ENCODE measurements at regions not wholly inside any gene's neighbourhood (a gene's known extent, or its start where the extent isn't known, plus 50 kb on each side); places are given as distances from the start of the nearest gene placed in this dataset.

DNA sequence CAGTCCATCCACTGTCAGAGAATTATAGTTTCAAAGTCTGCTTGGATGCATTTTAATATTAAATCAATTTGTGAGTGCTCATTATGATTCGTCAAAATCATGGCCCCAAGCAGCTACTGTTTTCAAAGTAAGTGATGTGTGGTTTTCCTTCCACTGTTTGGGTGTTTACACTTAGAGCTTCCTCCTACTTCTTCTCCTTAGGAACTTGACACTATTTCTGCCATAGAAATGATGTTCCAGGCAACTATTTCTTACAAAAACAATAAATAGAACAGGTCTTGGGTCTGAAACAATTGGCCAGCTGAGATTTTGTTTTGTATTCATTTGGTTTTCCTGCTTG is 132.8 kb upstream of the RAI14 start:
- Histone ChIP-seq H3K36me3 (ENCODE audit: control insufficient read depth, insufficient read depth, low read length) (no peaks in the 10 kb centered on the region), H3K9me3 (replicated peaks; ENCODE audit: control insufficient read depth, insufficient read depth, low read depth, low read length) (no peaks in the 10 kb centered on the region), H3K27me3 (ENCODE audit: control insufficient read depth in 2 of 2, insufficient read depth in 2 of 2, low read length in 2 of 2) (no peaks in the 10 kb centered on the region), H3K9ac (ENCODE audit: insufficient read depth in 1 of 2, low read depth in 2 of 2, low read length in 2 of 2) (no peak overlapping the region), H3K27ac (ENCODE audit: extremely low read depth, low read depth, low read length) (no peak overlapping the region; the same call in 2 of the 3 replicates), H3K9me1 (ENCODE audit: control insufficient read depth, insufficient read depth, low read length) (no peaks in the 10 kb centered on the region), H3K4me3 (no peak overlapping the region), H3K4me2 (ENCODE audit: insufficient read depth, low read length) (no peak overlapping the region), H3K79me2 (ENCODE audit: control insufficient read depth, insufficient read depth, low read length) (no peaks in the 10 kb centered on the region), H2AFZ (ENCODE audit: low read depth, low read length) (peak overlapping the region; percentile 6), H4K20me1 (replicated peaks; ENCODE audit: control insufficient read depth, insufficient read depth, low read length) (no peaks in the 10 kb centered on the region), H3K4me1 (replicated peaks in 1 of 2; ENCODE audit: control insufficient read depth in 2 of 2, insufficient read depth in 2 of 2, low read length in 2 of 2) (peaks cover 16 to 35% of the 10 kb centered on the region in 2 experiments; a peak in 3 of 5 replicates)
- intact Hi-C loops (cut with micrococcal nuclease), result loop anchor here (1.0 to 10.0 kb wide), 7 partner anchors 15 to 480 kb away; partner anchors contain the start of gene RAI14
- in situ Hi-C loops (cut with MboI), result no loop called here
- DNase-seq (ENCODE audit: extremely low read depth in 1 of 4, low spot score in 3 of 4) (no peak), ATAC-seq (no peak; the same call in 2 of the 3 replicates), FAIRE-seq (no peak)
- peak; percentile 41 to 71; a peak in 2 of 4 replicates for TF ChIP-seq FOXK2 (conservative IDR thresholded peaks at IDR 0.05 in 1 of 2, IDR thresholded peaks at IDR 0.05 in 1 of 2; ENCODE audit: low read depth in 2 of 2)
- TF ChIP-seq DPF2 (IDR thresholded peaks at IDR 0.05), result no peak
- WGBS (ENCODE audit: insufficient coverage, low coverage, missing lambda C conversion rate), result 0% methylated on average over 1 of the region's 1 CpG
- no TSS peak for BruUV-seq (replicated peaks)
- ChIA-PET POLR2A (interaction anchor here (0.7 to 1.4 kb wide), 7 partner anchors 9 to 392 kb away, joined by 3 to 5 read pairs (median 3); partner anchors contain the start of genes BRIX1 and RAD1), CTCF (ENCODE audit: low intra/inter-chr PET ratio) (interaction anchor here (0.6 to 2.9 kb wide), 9 partner anchors 13 to 1938 kb away, joined by 3 to 38 read pairs (median 4); partner anchors contain the start of gene RAI14)

DNA sequence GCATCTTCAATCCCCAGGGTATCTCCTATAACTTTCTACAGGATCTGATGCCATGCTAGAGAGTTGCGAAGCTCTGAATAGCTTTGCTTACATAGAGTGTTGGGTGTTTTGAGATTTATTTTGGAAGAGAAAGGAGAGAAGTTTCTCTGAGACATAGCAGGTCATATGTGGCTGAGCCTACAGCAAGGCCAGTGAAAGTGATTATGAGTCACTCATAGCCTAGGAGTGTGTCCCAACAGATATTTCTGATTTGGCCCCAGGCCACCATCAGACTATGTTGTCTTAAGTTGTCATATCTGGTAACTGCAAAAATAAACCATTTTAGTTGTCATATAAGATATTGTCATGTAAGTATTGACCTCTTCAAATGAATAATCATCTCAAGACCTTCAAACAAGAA is 132.0 kb upstream of the RAI14 start:
- Histone ChIP-seq H3K9me1 (ENCODE audit: control insufficient read depth, insufficient read depth, low read length) (no peaks in the 10 kb centered on the region), H3K4me3 (no peak overlapping the region), H3K36me3 (ENCODE audit: control insufficient read depth, insufficient read depth, low read length) (no peaks in the 10 kb centered on the region), H3K27ac (ENCODE audit: extremely low read depth, low read depth, low read length) (0 out of 3 replicates have a peak overlapping the region, but pooled peaks have one; percentile 4), H3K9me3 (replicated peaks; ENCODE audit: control insufficient read depth, insufficient read depth, low read depth, low read length) (no peaks in the 10 kb centered on the region), H3K27me3 (ENCODE audit: control insufficient read depth in 2 of 2, insufficient read depth in 2 of 2, low read length in 2 of 2) (no peaks in the 10 kb centered on the region), H3K79me2 (ENCODE audit: control insufficient read depth, insufficient read depth, low read length) (no peaks in the 10 kb centered on the region), H3K9ac (ENCODE audit: insufficient read depth in 1 of 2, low read depth in 2 of 2, low read length in 2 of 2) (no peak overlapping the region), H3K4me1 (replicated peaks in 1 of 2; ENCODE audit: control insufficient read depth in 2 of 2, insufficient read depth in 2 of 2, low read length in 2 of 2) (peaks cover 16 to 35% of the 10 kb centered on the region in 2 experiments; a peak in 3 of 5 replicates), H3K4me2 (ENCODE audit: insufficient read depth, low read length) (peak overlapping the region; percentile 19; the same call in 1 of the 2 replicates), H4K20me1 (replicated peaks; ENCODE audit: control insufficient read depth, insufficient read depth, low read length) (no peaks in the 10 kb centered on the region), H2AFZ (ENCODE audit: low read depth, low read length) (0 out of 2 replicates have a peak overlapping the region, but pooled peaks have one; percentile 2)
- ChIA-PET CTCF (ENCODE audit: low intra/inter-chr PET ratio) (interaction anchor here (1.0 to 2.9 kb wide), 4 partner anchors 12 to 374 kb away, joined by 4 to 38 read pairs (median 8); partner anchors contain the start of gene RAI14), POLR2A (interaction anchor here (0.7 to 1.4 kb wide), 5 partner anchors 8 to 391 kb away, joined by 3 to 5 read pairs (median 3); partner anchors contain the start of genes BRIX1 and RAD1)
- ATAC-seq (peak; percentile 71), DNase-seq (ENCODE audit: extremely low read depth in 1 of 4, low spot score in 3 of 4) (peak in 2 of 4 experiments; percentile 55 to 70), FAIRE-seq (peak; percentile 44)
- intact Hi-C loops (cut with micrococcal nuclease) (loop anchor here (5.0 to 10.0 kb wide), 3 partner anchors 133 to 281 kb away; partner anchors contain the start of gene RAI14), in situ Hi-C loops (cut with MboI) (no loop called here)
- 48% methylated on average over 1 of the region's 1 CpG for WGBS (ENCODE audit: insufficient coverage, low coverage, missing lambda C conversion rate)
- BruUV-seq (replicated peaks), result no TSS peak
- TF ChIP-seq ZNF316 (IDR thresholded peaks at IDR 0.05) (no peak), NFXL1 (CRISPR knock-in tag; IDR thresholded peaks at IDR 0.05) (no peak), TBL1XR1 (IDR thresholded peaks at IDR 0.05; ENCODE audit: low read length in 2 of 2) (no peak), RCOR1 (IDR thresholded peaks at IDR 0.05; ENCODE audit: borderline replicate concordance in 1 of 2, low read depth in 2 of 2, low read length in 2 of 2) (peak in 1 of 2 experiments; percentile 50; a peak in 1 of 4 replicates), CBFA2T2 (conservative IDR thresholded peaks at IDR 0.05) (peak; percentile 46), FOSL1 (tag; conservative IDR thresholded peaks at IDR 0.05) (peak; percentile 85), SMARCA4 (IDR thresholded peaks at IDR 0.05) (peak; percentile 45; the same call in 1 of the 2 replicates), TAL1 (IDR thresholded peaks at IDR 0.05) (peak; percentile 46; the same call in 1 of the 2 replicates), SMARCE1 (IDR thresholded peaks at IDR 0.05) (peak; percentile 52; the same call in 1 of the 2 replicates)
- TF ChIP-seq, protein P1, sequence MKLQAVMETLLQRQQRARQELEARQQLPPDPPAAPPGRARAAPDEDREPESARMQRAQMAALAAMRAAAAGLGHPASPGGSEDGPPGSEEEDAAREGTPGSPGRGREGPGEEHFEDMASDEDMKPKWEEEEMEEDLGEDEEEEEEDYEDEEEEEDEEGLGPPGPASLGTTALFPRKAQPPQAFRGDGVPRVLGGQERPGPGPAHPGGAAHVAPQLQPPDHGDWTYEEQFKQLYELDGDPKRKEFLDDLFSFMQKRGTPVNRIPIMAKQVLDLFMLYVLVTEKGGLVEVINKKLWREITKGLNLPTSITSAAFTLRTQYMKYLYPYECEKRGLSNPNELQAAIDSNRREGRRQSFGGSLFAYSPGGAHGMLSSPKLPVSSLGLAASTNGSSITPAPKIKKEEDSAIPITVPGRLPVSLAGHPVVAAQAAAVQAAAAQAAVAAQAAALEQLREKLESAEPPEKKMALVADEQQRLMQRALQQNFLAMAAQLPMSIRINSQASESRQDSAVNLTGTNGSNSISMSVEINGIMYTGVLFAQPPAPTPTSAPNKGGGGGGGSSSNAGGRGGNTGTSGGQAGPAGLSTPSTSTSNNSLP (IDR thresholded peaks at IDR 0.05; ENCODE audit: borderline replicate concordance, low read depth, low read length), result peak; percentile 59; the same call in 1 of the 2 replicates
- TF ChIP-seq, protein P2, sequence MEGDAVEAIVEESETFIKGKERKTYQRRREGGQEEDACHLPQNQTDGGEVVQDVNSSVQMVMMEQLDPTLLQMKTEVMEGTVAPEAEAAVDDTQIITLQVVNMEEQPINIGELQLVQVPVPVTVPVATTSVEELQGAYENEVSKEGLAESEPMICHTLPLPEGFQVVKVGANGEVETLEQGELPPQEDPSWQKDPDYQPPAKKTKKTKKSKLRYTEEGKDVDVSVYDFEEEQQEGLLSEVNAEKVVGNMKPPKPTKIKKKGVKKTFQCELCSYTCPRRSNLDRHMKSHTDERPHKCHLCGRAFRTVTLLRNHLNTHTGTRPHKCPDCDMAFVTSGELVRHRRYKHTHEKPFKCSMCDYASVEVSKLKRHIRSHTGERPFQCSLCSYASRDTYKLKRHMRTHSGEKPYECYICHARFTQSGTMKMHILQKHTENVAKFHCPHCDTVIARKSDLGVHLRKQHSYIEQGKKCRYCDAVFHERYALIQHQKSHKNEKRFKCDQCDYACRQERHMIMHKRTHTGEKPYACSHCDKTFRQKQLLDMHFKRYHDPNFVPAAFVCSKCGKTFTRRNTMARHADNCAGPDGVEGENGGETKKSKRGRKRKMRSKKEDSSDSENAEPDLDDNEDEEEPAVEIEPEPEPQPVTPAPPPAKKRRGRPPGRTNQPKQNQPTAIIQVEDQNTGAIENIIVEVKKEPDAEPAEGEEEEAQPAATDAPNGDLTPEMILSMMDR (IDR thresholded peaks at IDR 0.05 in 2 of 3, conservative IDR thresholded peaks at IDR 0.05 in 1 of 3; ENCODE audit: insufficient read depth in 2 of 3, low read depth in 1 of 3, low read length in 3 of 3), result no peak

Data from K562 (cell line).